ENCODE measurements at regions not wholly inside any gene's neighbourhood (a gene's known extent, or its start where the extent isn't known, plus 50 kb on each side); places are given as distances from the start of the nearest gene placed in this dataset.
"Not testable (repeated sequence)": the region's sequence is repeated elsewhere in the genome, so short reads cannot be mapped to it uniquely, and the experiment has no call there.

- H3K9me3 ChIP-seq (ENCODE audit: insufficient read depth, low read length, severe bottlenecking) = no peaks in the 10 kb centered on the region
- TF ChIP-seq EZH2 (IDR thresholded peaks at IDR 0.05; ENCODE audit: borderline replicate concordance, low read depth, low read length, severe bottlenecking) (no peak), CTCF (IDR thresholded peaks at IDR 0.05; ENCODE audit: borderline replicate concordance, extremely low read depth, low read length, poor library complexity, severe bottlenecking) (no peak)
- ATAC-seq (ENCODE audit: insufficient read depth, low read depth) (no peak), DNase-seq (no peak)
- H3K36me3 ChIP-seq (ENCODE audit: insufficient read depth, low read length) = no peaks in the 10 kb centered on the region
- no peaks in the 10 kb centered on the region for H3K79me2 ChIP-seq (ENCODE audit: insufficient read depth, low read length)
- H2AFZ ChIP-seq (ENCODE audit: low read depth, low read length) = no peak overlapping the region
- H3K9ac ChIP-seq (ENCODE audit: low read depth, low read length) = no peak overlapping the region
- H3K4me3 ChIP-seq (ENCODE audit: low read depth in 1 of 2, low read length in 2 of 2) = no peak overlapping the region
- H3K4me1 ChIP-seq (ENCODE audit: insufficient read depth, low read length) = peaks cover 12% of the 10 kb centered on the region
- H3K27ac ChIP-seq (ENCODE audit: low read length) = no peak overlapping the region
- H3K4me2 ChIP-seq (ENCODE audit: insufficient read depth, low read length) = no peak overlapping the region
- no peaks in the 10 kb centered on the region for H3K27me3 ChIP-seq (ENCODE audit: insufficient read depth, low read length, poor library complexity)
- H4K20me1 ChIP-seq (ENCODE audit: insufficient read depth, low read length) = no peaks in the 10 kb centered on the region
Observed at GRCh38 chr14:53715193-53715721, 241.4 kb downstream of the BMP4 start.

- Histone ChIP-seq H3K9me3 (ENCODE audit: insufficient read depth, low read length, severe bottlenecking) (no peaks in the 10 kb centered on the region), H3K27me3 (ENCODE audit: insufficient read depth, low read length, poor library complexity) (no peaks in the 10 kb centered on the region), H3K36me3 (ENCODE audit: insufficient read depth, low read length) (no peaks in the 10 kb centered on the region), H3K4me3 (ENCODE audit: low read depth in 1 of 2, low read length in 2 of 2) (no peak overlapping the region), H3K79me2 (ENCODE audit: insufficient read depth, low read length) (no peaks in the 10 kb centered on the region), H3K27ac (ENCODE audit: low read length) (no peak overlapping the region), H2AFZ (ENCODE audit: low read depth, low read length) (no peak overlapping the region), H3K4me1 (ENCODE audit: insufficient read depth, low read length) (peaks cover 13% of the 10 kb centered on the region), H3K4me2 (ENCODE audit: insufficient read depth, low read length) (no peak overlapping the region), H4K20me1 (ENCODE audit: insufficient read depth, low read length) (no peaks in the 10 kb centered on the region), H3K9ac (ENCODE audit: low read depth, low read length) (no peak overlapping the region)
- ATAC-seq (ENCODE audit: insufficient read depth, low read depth) (no peak), DNase-seq (no peak)
- TF ChIP-seq EZH2 (IDR thresholded peaks at IDR 0.05; ENCODE audit: borderline replicate concordance, low read depth, low read length, severe bottlenecking) (no peak), CTCF (IDR thresholded peaks at IDR 0.05; ENCODE audit: borderline replicate concordance, extremely low read depth, low read length, poor library complexity, severe bottlenecking) (no peak)
Observed at GRCh38 chr14:53714495-53715192, 242.0 kb downstream of the BMP4 start.

- H3K4me2 ChIP-seq (ENCODE audit: insufficient read depth, low read length); H3K9ac ChIP-seq (ENCODE audit: low read depth, low read length); H2AFZ ChIP-seq (ENCODE audit: low read depth, low read length); DNase-seq; H3K27me3 ChIP-seq (ENCODE audit: insufficient read depth, low read length, poor library complexity); H3K4me3 ChIP-seq (ENCODE audit: low read depth in 1 of 2, low read length in 2 of 2); ATAC-seq (ENCODE audit: insufficient read depth, low read depth); H3K9me3 ChIP-seq (ENCODE audit: insufficient read depth, low read length, severe bottlenecking); H4K20me1 ChIP-seq (ENCODE audit: insufficient read depth, low read length); H3K79me2 ChIP-seq (ENCODE audit: insufficient read depth, low read length); H3K27ac ChIP-seq (ENCODE audit: low read length); H3K36me3 ChIP-seq (ENCODE audit: insufficient read depth, low read length): not testable (repeated sequence)
- peaks cover 21% of the 10 kb centered on the region for H3K4me1 ChIP-seq (ENCODE audit: insufficient read depth, low read length)
Observed at GRCh38 chr14:53712901-53713300, 243.7 kb downstream of the BMP4 start.

- Histone ChIP-seq H3K79me2 (ENCODE audit: insufficient read depth, low read length) (no peaks in the 10 kb centered on the region), H3K9me3 (ENCODE audit: insufficient read depth, low read length, severe bottlenecking) (no peaks in the 10 kb centered on the region), H3K4me2 (ENCODE audit: insufficient read depth, low read length) (no peak overlapping the region), H3K36me3 (ENCODE audit: insufficient read depth, low read length) (no peaks in the 10 kb centered on the region), H3K9ac (ENCODE audit: low read depth, low read length) (no peak overlapping the region), H3K27ac (ENCODE audit: low read length) (no peak overlapping the region), H3K27me3 (ENCODE audit: insufficient read depth, low read length, poor library complexity) (no peaks in the 10 kb centered on the region), H4K20me1 (ENCODE audit: insufficient read depth, low read length) (no peaks in the 10 kb centered on the region), H3K4me1 (ENCODE audit: insufficient read depth, low read length) (peaks cover 21% of the 10 kb centered on the region), H2AFZ (ENCODE audit: low read depth, low read length) (no peak overlapping the region), H3K4me3 (ENCODE audit: low read depth in 1 of 2, low read length in 2 of 2) (no peak overlapping the region)
- TF ChIP-seq CTCF (IDR thresholded peaks at IDR 0.05; ENCODE audit: borderline replicate concordance, extremely low read depth, low read length, poor library complexity, severe bottlenecking) (no peak), EZH2 (IDR thresholded peaks at IDR 0.05; ENCODE audit: borderline replicate concordance, low read depth, low read length, severe bottlenecking) (no peak)
- DNase-seq (no peak), ATAC-seq (ENCODE audit: insufficient read depth, low read depth) (no peak)
Observed at GRCh38 chr14:53711205-53711604, 245.4 kb downstream of the BMP4 start.

All from DND-41 (cell line).